ENCODE measurements at regions not wholly inside any gene's neighbourhood (a gene's known extent, or its start where the extent isn't known, plus 50 kb on each side); places are given as distances from the start of the nearest gene placed in this dataset.
"Not testable (repeated sequence)": the region's sequence is repeated elsewhere in the genome, so short reads cannot be mapped to it uniquely, and the experiment has no call there.

DNA sequence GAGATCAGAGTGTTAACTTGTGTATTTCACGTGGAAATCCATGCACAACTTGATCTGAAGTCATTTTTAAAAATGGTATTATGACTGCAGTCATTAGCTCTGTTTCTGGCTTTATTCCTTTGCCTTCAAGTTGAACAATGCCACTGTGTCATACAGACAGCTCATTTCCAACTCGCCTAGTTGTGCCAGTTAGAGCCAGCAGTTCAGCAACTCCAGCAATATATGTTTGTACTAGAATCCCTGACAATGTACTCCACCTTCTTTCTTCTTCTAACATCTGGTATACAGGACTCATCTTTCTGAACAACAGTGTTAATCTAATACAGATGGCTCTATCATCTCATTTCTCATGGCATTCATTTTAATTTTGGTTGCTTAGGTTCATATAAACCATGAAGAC lies 418.3 kb upstream of the POU3F2 start:
- no peak for DNase-seq
- Mint-ChIP-seq H3K4me1 (ENCODE audit: low read depth, unreplicated experiment) (no peaks in the 10 kb centered on the region), H3K9me3 (ENCODE audit: unreplicated experiment) (peaks cover 2% of the 10 kb centered on the region), H3K27me3 (ENCODE audit: unreplicated experiment) (peaks cover 2% of the 10 kb centered on the region), H3K27ac (ENCODE audit: unreplicated experiment) (no peak overlapping the region), H3K4me3 (ENCODE audit: unreplicated experiment) (no peak overlapping the region), H3K36me3 (ENCODE audit: unreplicated experiment) (peaks cover 16% of the 10 kb centered on the region)
- TF ChIP-seq, protein P1, sequence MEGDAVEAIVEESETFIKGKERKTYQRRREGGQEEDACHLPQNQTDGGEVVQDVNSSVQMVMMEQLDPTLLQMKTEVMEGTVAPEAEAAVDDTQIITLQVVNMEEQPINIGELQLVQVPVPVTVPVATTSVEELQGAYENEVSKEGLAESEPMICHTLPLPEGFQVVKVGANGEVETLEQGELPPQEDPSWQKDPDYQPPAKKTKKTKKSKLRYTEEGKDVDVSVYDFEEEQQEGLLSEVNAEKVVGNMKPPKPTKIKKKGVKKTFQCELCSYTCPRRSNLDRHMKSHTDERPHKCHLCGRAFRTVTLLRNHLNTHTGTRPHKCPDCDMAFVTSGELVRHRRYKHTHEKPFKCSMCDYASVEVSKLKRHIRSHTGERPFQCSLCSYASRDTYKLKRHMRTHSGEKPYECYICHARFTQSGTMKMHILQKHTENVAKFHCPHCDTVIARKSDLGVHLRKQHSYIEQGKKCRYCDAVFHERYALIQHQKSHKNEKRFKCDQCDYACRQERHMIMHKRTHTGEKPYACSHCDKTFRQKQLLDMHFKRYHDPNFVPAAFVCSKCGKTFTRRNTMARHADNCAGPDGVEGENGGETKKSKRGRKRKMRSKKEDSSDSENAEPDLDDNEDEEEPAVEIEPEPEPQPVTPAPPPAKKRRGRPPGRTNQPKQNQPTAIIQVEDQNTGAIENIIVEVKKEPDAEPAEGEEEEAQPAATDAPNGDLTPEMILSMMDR (IDR thresholded peaks at IDR 0.05; ENCODE audit: partially characterized antibody, unreplicated experiment) = no peak

DNA sequence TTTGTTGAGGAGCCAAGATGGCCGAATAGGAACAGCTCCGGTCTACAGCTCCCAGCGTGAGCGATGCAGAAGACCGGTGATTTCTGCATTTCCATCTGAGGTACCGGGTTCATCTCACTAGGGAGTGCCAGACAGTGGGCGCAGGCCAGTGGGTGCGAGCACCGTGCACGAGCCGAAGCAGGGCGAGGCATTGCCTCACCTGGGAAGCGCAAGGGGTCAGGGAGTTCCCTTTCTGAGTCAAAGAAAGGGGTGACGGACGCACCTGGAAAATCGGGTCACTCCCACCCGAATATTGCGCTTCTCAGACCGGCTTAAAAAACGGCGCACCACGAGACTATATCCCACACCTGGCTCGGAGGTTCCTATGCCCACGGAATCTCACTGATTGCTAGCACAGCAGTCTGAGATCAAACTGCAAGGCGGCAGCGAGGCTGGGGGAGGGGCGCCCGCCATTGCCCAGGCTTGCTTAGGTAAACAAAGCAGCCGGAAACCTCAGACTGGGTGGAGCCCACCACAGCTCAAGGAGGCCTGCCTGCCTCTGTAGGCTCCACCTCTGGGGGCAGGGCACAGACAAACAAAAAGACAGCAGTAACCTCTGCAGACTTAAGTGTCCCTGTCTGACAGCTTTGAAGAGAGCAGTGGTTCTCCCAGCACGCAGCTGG lies 417.7 kb upstream of the POU3F2 start:
- not testable (repeated sequence) for H3K4me3 Mint-ChIP-seq (ENCODE audit: unreplicated experiment); H3K4me1 Mint-ChIP-seq (ENCODE audit: low read depth, unreplicated experiment); H3K9me3 Mint-ChIP-seq (ENCODE audit: unreplicated experiment); H3K27ac Mint-ChIP-seq (ENCODE audit: unreplicated experiment); DNase-seq; H3K27me3 Mint-ChIP-seq (ENCODE audit: unreplicated experiment)
- H3K36me3 Mint-ChIP-seq (ENCODE audit: unreplicated experiment) = peaks cover 16% of the 10 kb centered on the region

DNA sequence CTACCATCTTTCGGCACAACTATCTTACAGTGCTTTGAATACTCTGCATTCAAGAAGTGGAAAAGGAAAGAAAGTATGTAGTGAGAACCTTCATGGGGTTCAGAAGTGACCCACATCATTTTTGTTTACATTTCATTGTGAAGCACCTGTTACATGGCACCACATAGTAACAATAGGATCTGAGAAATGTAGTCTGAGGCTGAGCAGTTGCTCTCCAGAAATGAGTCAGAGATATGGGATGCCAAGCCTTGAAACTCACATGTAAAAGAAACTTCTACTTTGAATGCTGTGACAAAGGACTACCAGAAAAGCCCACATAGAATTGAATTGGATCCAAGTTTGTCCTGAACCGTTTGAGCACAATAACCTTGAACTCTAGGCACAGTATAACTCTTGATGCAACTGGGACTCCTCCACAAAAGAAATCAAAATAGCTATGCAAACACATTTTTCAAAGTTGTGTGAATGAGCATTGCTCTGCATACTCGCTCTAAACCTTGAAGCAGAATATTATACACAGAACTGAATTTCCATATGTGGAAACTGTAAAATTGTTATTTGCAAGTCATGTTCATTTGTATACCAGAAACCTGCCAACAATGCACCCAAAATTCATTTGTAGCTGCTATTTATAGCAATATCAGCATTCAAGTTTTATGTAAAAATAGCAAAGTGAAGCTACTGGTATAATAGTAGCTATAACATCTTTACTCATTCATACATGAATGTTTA lies 400.9 kb upstream of the POU3F2 start:
- Mint-ChIP-seq H3K4me3 (ENCODE audit: unreplicated experiment) (no peak overlapping the region), H3K27ac (ENCODE audit: unreplicated experiment) (no peak overlapping the region), H3K27me3 (ENCODE audit: unreplicated experiment) (no peaks in the 10 kb centered on the region), H3K4me1 (ENCODE audit: low read depth, unreplicated experiment) (no peaks in the 10 kb centered on the region), H3K9me3 (ENCODE audit: unreplicated experiment) (no peaks in the 10 kb centered on the region), H3K36me3 (ENCODE audit: unreplicated experiment) (no peaks in the 10 kb centered on the region)
- DNase-seq = no peak
- TF ChIP-seq, protein P1 (IDR thresholded peaks at IDR 0.05; ENCODE audit: partially characterized antibody, unreplicated experiment) = no peak

DNA sequence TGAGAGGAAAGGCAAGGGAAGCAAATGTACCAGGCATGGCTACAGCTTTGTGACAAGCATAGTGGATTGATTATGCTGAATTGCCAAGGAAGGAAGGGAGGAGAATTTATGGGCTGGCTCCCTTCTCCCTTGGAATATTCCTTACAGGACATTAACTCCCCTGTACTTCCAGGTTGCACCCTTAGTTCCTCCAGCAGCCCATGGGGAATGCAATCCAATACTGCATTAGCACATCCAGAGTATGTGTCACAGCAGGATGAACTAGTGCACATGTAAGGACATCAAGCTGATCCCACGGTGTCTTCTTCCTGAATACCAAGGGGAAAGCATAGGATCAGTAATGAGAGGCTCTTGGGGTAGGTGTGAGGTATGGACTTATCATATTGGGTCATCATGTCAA lies 390.7 kb upstream of the POU3F2 start:
- DNase-seq = no peak
- H3K36me3 Mint-ChIP-seq (ENCODE audit: unreplicated experiment) = no peaks in the 10 kb centered on the region
- peaks cover 1% of the 10 kb centered on the region for H3K9me3 Mint-ChIP-seq (ENCODE audit: unreplicated experiment)
- H3K27me3 Mint-ChIP-seq (ENCODE audit: unreplicated experiment) = no peaks in the 10 kb centered on the region
- no peak overlapping the region for H3K27ac Mint-ChIP-seq (ENCODE audit: unreplicated experiment)
- TF ChIP-seq, protein P1 (IDR thresholded peaks at IDR 0.05; ENCODE audit: partially characterized antibody, unreplicated experiment) = no peak
- H3K4me3 Mint-ChIP-seq (ENCODE audit: unreplicated experiment) = no peak overlapping the region
- no peaks in the 10 kb centered on the region for H3K4me1 Mint-ChIP-seq (ENCODE audit: low read depth, unreplicated experiment)

DNA sequence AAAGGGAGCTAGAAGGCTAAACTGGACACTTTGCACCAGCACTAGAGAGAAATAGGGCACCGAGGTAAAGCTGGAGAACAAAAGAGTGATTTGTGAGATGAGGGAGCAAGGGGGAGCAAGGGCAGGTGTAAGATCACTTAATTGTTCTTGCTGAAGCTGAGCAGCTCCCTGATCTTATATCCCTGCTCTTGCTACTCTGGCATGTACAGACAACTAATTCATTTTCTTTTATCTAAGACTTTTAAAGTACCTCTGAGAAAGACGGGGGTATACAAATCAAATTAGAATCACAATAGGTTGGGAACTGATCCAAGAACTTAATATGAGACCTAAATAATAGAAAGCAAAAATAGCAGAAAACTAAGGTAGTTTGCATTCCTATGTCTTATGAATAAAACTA lies 381.7 kb upstream of the POU3F2 start:
- Mint-ChIP-seq H3K4me1 (ENCODE audit: low read depth, unreplicated experiment) (peaks cover 5% of the 10 kb centered on the region), H3K9me3 (ENCODE audit: unreplicated experiment) (no peaks in the 10 kb centered on the region), H3K36me3 (ENCODE audit: unreplicated experiment) (no peaks in the 10 kb centered on the region), H3K27me3 (ENCODE audit: unreplicated experiment) (no peaks in the 10 kb centered on the region), H3K27ac (ENCODE audit: unreplicated experiment) (no peak overlapping the region), H3K4me3 (ENCODE audit: unreplicated experiment) (no peak overlapping the region)
- TF ChIP-seq, protein P1 (IDR thresholded peaks at IDR 0.05; ENCODE audit: partially characterized antibody, unreplicated experiment) = no peak
- no peak for DNase-seq

Measured in glutamatergic neuron (in vitro differentiated cells).